Neural progenitor cell (in vitro differentiated cells): ENCODE measurements at regions not wholly inside any gene's neighbourhood (a gene's known extent, or its start where the extent isn't known, plus 50 kb on each side); places are given as distances from the start of the nearest gene placed in this dataset.

Source experiments
- DNase-seq: peaks from one replicate; pipeline ENCODE4 v3.0.0-alpha.2; 2016; ENCODE audit warnings: low spot score
- H2AFZ ChIP-seq: fragments of 200-600 bp; sonication (generic); replicated peaks from 2 replicates; pipeline ENCODE4 v1.6.1; 2016; ENCODE audit warnings: antibody characterized with exemption
- H3F3A ChIP-seq: fragments of 200-600 bp; sonication (generic); 2 replicates; pipeline ENCODE4 v1.6.1; 2016; ENCODE audit warnings: antibody characterized with exemption, low read depth
- H3K27ac ChIP-seq: fragments of 200-600 bp; sonication (generic); 2 replicates; pipeline ENCODE4 v1.5.1; 2016; ENCODE audit warnings: mild to moderate bottlenecking
- H3K27me3 ChIP-seq: fragments of 200-600 bp; sonication (generic); 2 replicates; pipeline ENCODE4 v1.6.1; 2016; ENCODE audit warnings: mild to moderate bottlenecking, moderate library complexity
- H3K36me3 ChIP-seq: fragments of 200-600 bp; sonication (generic); 2 replicates; pipeline ENCODE4 v1.5.1; 2016
- H3K4me1 ChIP-seq: fragments of 200-600 bp; sonication (generic); 2 replicates; pipeline ENCODE4 v1.6.1; 2016; ENCODE audit warnings: mixed run types
- H3K4me2 ChIP-seq: fragments of 200-600 bp; sonication (generic); 2 replicates; pipeline ENCODE4 v1.6.1; 2016
- H3K4me3 ChIP-seq: fragments of 200-600 bp; sonication (generic); 2 replicates; pipeline ENCODE4 v1.5.1; 2016
- H3K79me2 ChIP-seq: fragments of 200-600 bp; sonication (generic); 2 replicates; pipeline ENCODE4 v1.6.1; 2016; ENCODE audit warnings: low read depth
- H3K9ac ChIP-seq: fragments of 200-600 bp; sonication (generic); 2 replicates; pipeline ENCODE4 v1.6.1; 2016
- H3K9me3 ChIP-seq: fragments of 200-600 bp; sonication (generic); 2 replicates; pipeline ENCODE4 v1.5.1; 2016; ENCODE audit warnings: low read depth
- H4K20me1 ChIP-seq: fragments of 200-600 bp; sonication (generic); 2 replicates; pipeline ENCODE4 v1.6.1; 2016; ENCODE audit warnings: low read depth
- H3K27ac Mint-ChIP-seq: 3 replicates; pipeline ENCODE4 v1.8.0; 2021; ENCODE audit warnings: mixed read lengths
- H3K27me3 Mint-ChIP-seq: 2 replicates; pipeline ENCODE4 v1.8.0; 2022; ENCODE audit warnings: low read depth, mild to moderate bottlenecking, inconsistent platforms, moderate library complexity, mixed read lengths; ENCODE audit not compliant: insufficient read depth
- H3K36me3 Mint-ChIP-seq: 3 replicates; pipeline ENCODE4 v1.8.0; 2021; ENCODE audit warnings: mixed read lengths
- H3K4me1 Mint-ChIP-seq: 3 replicates; pipeline ENCODE4 v1.8.0; 2021; ENCODE audit warnings: mixed read lengths
- H3K4me3 Mint-ChIP-seq: 3 replicates; pipeline ENCODE4 v1.8.0; 2021; ENCODE audit warnings: mild to moderate bottlenecking, moderate library complexity, mixed read lengths
- H3K9me3 Mint-ChIP-seq: 3 replicates; pipeline ENCODE4 v1.8.0; 2020; ENCODE audit warnings: mixed read lengths
- EZH2 ChIP-seq: fragments of 200-600 bp; sonication (generic); IDR thresholded peaks from 2 replicates; pipeline ENCODE4 v1.6.1; 2017; ENCODE audit warnings: antibody characterized with exemption, mild to moderate bottlenecking, moderate library complexity
- EZH2phosphoT487 ChIP-seq: fragments of 200-600 bp; sonication (generic); IDR thresholded peaks from 2 replicates; pipeline ENCODE4 v1.6.1; 2017; ENCODE audit warnings: antibody characterized with exemption
- TF ChIP-seq, protein P1 (sequence below): fragments of 200-600 bp; sonication (generic); IDR thresholded peaks from 2 replicates; pipeline ENCODE4 v1.5.1; 2017; ENCODE audit warnings: antibody characterized with exemption, mild to moderate bottlenecking

DNA sequence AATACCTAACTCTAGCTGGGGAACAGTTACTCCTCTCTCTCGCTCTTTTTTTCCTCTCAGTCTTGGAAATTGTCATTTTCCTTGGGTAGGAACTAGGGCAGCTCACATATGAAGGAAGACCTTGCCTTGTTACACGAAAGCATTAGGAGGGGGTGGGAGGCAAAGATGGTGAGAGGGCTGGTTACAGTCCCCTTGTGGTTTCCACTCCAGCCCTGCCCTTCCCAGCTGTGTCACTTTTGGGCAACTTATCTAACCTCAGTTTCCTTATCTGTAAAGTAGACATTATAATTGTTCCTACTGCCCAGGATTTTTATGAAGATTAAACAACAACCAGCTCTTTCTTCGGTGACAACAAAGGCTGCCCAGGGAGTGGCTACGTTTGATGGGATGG, 196.2 kb upstream of the CLINT1 start:
- no peak for DNase-seq
- H3K4me1 Mint-ChIP-seq = no peaks in the 10 kb centered on the region
- no peaks in the 10 kb centered on the region for H3F3A ChIP-seq
- no peak overlapping the region for H3K27ac Mint-ChIP-seq
- H3K4me1 ChIP-seq = no peaks in the 10 kb centered on the region
- H3K4me3 Mint-ChIP-seq = no peak overlapping the region
- H3K4me3 ChIP-seq = no peak overlapping the region
- no peaks in the 10 kb centered on the region for H3K79me2 ChIP-seq
- H3K36me3 ChIP-seq = no peaks in the 10 kb centered on the region
- no peak overlapping the region for H2AFZ ChIP-seq
- no peaks in the 10 kb centered on the region for H3K9me3 ChIP-seq
- no peaks in the 10 kb centered on the region for H3K27me3 ChIP-seq
- no peak overlapping the region for H3K27ac ChIP-seq
- H4K20me1 ChIP-seq = no peaks in the 10 kb centered on the region
- no peaks in the 10 kb centered on the region for H3K36me3 Mint-ChIP-seq
- no peaks in the 10 kb centered on the region for H3K9me3 Mint-ChIP-seq
- H3K9ac ChIP-seq = no peak overlapping the region
- peaks cover 5% of the 10 kb centered on the region for H3K27me3 Mint-ChIP-seq
- no peak overlapping the region for H3K4me2 ChIP-seq
- TF ChIP-seq EZH2phosphoT487 = no peak
- TF ChIP-seq EZH2 = no peak
- TF ChIP-seq, protein P1, sequence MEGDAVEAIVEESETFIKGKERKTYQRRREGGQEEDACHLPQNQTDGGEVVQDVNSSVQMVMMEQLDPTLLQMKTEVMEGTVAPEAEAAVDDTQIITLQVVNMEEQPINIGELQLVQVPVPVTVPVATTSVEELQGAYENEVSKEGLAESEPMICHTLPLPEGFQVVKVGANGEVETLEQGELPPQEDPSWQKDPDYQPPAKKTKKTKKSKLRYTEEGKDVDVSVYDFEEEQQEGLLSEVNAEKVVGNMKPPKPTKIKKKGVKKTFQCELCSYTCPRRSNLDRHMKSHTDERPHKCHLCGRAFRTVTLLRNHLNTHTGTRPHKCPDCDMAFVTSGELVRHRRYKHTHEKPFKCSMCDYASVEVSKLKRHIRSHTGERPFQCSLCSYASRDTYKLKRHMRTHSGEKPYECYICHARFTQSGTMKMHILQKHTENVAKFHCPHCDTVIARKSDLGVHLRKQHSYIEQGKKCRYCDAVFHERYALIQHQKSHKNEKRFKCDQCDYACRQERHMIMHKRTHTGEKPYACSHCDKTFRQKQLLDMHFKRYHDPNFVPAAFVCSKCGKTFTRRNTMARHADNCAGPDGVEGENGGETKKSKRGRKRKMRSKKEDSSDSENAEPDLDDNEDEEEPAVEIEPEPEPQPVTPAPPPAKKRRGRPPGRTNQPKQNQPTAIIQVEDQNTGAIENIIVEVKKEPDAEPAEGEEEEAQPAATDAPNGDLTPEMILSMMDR = no peak

DNA sequence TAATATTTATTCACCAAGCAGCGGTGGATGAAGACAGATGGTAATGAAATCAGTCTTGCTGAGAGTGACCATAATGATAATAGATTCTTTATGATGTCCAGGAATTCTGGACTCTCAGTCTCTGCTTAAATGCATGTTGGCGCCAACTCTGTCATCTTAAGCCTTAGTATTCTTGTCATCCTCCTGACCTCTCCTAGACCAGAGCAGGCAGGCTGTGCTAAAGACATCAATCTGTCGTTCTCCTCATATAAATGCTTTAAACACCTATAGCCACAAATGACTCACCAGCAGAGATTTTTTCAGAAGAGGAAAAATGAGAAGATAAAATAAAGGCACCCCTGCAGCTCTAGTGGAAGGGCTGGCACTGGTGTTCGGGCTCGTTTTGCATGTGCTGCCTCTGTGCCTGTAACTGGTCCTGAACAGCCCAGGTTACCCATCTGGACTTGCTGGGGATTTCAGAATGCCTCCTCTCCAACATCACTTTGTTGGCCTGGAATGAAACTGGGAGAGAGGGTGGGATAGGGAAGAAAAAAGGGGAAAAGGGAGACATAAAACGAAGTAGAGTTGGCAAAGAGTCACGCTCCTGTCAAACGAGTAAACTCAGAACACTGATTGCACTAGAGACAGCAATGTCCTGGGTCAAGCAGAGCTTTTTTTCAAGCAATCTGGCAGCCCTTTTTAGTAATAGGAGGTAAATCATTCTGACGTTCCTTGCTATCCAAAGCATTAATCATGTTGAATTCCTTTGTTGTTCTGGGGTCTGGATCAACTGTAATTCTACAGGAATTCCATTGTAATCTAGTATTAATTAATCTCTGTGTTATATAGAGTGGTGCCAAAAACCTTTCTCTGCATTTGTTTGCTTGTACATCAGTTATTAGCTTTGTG, 195.5 kb upstream of the CLINT1 start:
- Histone ChIP-seq H3K9ac (no peak overlapping the region), H3K27me3 (no peaks in the 10 kb centered on the region), H3F3A (no peaks in the 10 kb centered on the region), H3K4me1 (no peaks in the 10 kb centered on the region), H3K4me3 (no peak overlapping the region), H4K20me1 (no peaks in the 10 kb centered on the region), H3K79me2 (no peaks in the 10 kb centered on the region), H3K4me2 (no peak overlapping the region), H3K9me3 (no peaks in the 10 kb centered on the region), H3K36me3 (no peaks in the 10 kb centered on the region), H3K27ac (no peak overlapping the region), H2AFZ (no peak overlapping the region)
- Mint-ChIP-seq H3K4me3 (no peak overlapping the region), H3K9me3 (no peaks in the 10 kb centered on the region), H3K27me3 (peaks cover 5% of the 10 kb centered on the region), H3K4me1 (no peaks in the 10 kb centered on the region), H3K27ac (no peak overlapping the region), H3K36me3 (no peaks in the 10 kb centered on the region)
- DNase-seq = no peak
- TF ChIP-seq, protein P1 = no peak
- TF ChIP-seq EZH2 (no peak), EZH2phosphoT487 (no peak)

GRCh38 chr5:158051036-158051435, 192.1 kb upstream of the CLINT1 start:
- no peak overlapping the region for H3K4me3 ChIP-seq
- H3F3A ChIP-seq = no peaks in the 10 kb centered on the region
- H3K4me3 Mint-ChIP-seq = no peak overlapping the region
- no peaks in the 10 kb centered on the region for H3K4me1 Mint-ChIP-seq
- no peak overlapping the region for H3K27ac Mint-ChIP-seq
- peaks cover 2% of the 10 kb centered on the region for H3K27me3 Mint-ChIP-seq
- H3K27me3 ChIP-seq = no peaks in the 10 kb centered on the region
- H3K9me3 Mint-ChIP-seq = peaks cover 2% of the 10 kb centered on the region
- no peaks in the 10 kb centered on the region for H3K36me3 Mint-ChIP-seq
- H3K4me2 ChIP-seq = no peak overlapping the region
- no peak for DNase-seq
- H3K9ac ChIP-seq = no peak overlapping the region
- H3K27ac ChIP-seq = no peak overlapping the region
- H3K4me1 ChIP-seq = no peaks in the 10 kb centered on the region
- no peaks in the 10 kb centered on the region for H3K79me2 ChIP-seq
- no peaks in the 10 kb centered on the region for H3K9me3 ChIP-seq
- no peaks in the 10 kb centered on the region for H3K36me3 ChIP-seq
- TF ChIP-seq EZH2 = no peak
- H4K20me1 ChIP-seq = no peaks in the 10 kb centered on the region
- no peak overlapping the region for H2AFZ ChIP-seq

- H3K9me3 ChIP-seq = no peaks in the 10 kb centered on the region
- no peaks in the 10 kb centered on the region for H3K4me1 Mint-ChIP-seq
- no peaks in the 10 kb centered on the region for H3K79me2 ChIP-seq
- no peak overlapping the region for H2AFZ ChIP-seq
- DNase-seq = no peak
- H3K9ac ChIP-seq = no peak overlapping the region
- H3K27ac ChIP-seq = no peak overlapping the region
- TF ChIP-seq EZH2phosphoT487 (no peak), EZH2 (no peak)
- TF ChIP-seq, protein P1 = no peak
- no peaks in the 10 kb centered on the region for H3F3A ChIP-seq
- peaks cover 2% of the 10 kb centered on the region for H3K9me3 Mint-ChIP-seq
- H3K27ac Mint-ChIP-seq = no peak overlapping the region
- H3K4me1 ChIP-seq = no peaks in the 10 kb centered on the region
- no peaks in the 10 kb centered on the region for H4K20me1 ChIP-seq
- no peaks in the 10 kb centered on the region for H3K36me3 Mint-ChIP-seq
- H3K4me3 ChIP-seq = no peak overlapping the region
- no peaks in the 10 kb centered on the region for H3K27me3 ChIP-seq
- no peak overlapping the region for H3K4me3 Mint-ChIP-seq
- H3K4me2 ChIP-seq = no peak overlapping the region
- no peaks in the 10 kb centered on the region for H3K36me3 ChIP-seq
- H3K27me3 Mint-ChIP-seq = peaks cover 2% of the 10 kb centered on the region
These were observed 191.5 kb upstream of the CLINT1 start for GRCh38 chr5:158050421-158050820.
